Naive B cell (primary cell): ENCODE measurements at regions not wholly inside any gene's neighbourhood (a gene's known extent, or its start where the extent isn't known, plus 50 kb on each side); places are given as distances from the start of the nearest gene placed in this dataset.
"Not testable (repeated sequence)": the region's sequence is repeated elsewhere in the genome, so short reads cannot be mapped to it uniquely, and the experiment has no call there.

ENCODE experiments used
- ATAC-seq, 2 donors: fragments of 150-1000 bp; cut with Tn5 transposase; 2 replicates each; pipeline ENCODE4 v1.10.0; 2021; ENCODE audit warnings: low read depth in 2 of 2, mild to moderate bottlenecking in 2 of 2, moderate library complexity in 2 of 2
- DNase-seq: peaks from one replicate; pipeline ENCODE4 v3.0.0; 2022
- H3K27ac Mint-ChIP-seq, 6 donors: one replicate each; pipeline ENCODE4 v1.8.0; 2020 to 2022; ENCODE audit warnings: mild to moderate bottlenecking in 6 of 6, mixed read lengths in 6 of 6, moderate library complexity in 5 of 6, inconsistent platforms in 2 of 6
- H3K27me3 Mint-ChIP-seq, 3 donors: one replicate each; pipeline ENCODE4 v1.8.0; 2021 to 2022; ENCODE audit warnings: mixed read lengths in 3 of 3, mild to moderate bottlenecking in 1 of 3
- H3K36me3 Mint-ChIP-seq, 2 donors: one replicate each; pipeline ENCODE4 v1.8.0; 2020 to 2022; ENCODE audit warnings: mixed read lengths in 2 of 2, inconsistent platforms in 1 of 2, mild to moderate bottlenecking in 1 of 2
- H3K4me1 Mint-ChIP-seq, 3 donors: one replicate each; pipeline ENCODE4 v1.8.0; 2020 to 2022; ENCODE audit warnings: mixed read lengths in 3 of 3, inconsistent platforms in 1 of 3, mild to moderate bottlenecking in 1 of 3, moderate library complexity in 1 of 3
- H3K4me3 Mint-ChIP-seq, 8 donors: one replicate each; pipeline ENCODE4 v1.8.0; 2020 to 2022; ENCODE audit warnings: mild to moderate bottlenecking in 8 of 8, mixed read lengths in 8 of 8, moderate library complexity in 8 of 8, inconsistent platforms in 2 of 8
- H3K9me3 Mint-ChIP-seq, 7 donors: one replicate each; pipeline ENCODE4 v1.8.0; 2020 to 2022; ENCODE audit warnings: mixed read lengths in 7 of 7, mild to moderate bottlenecking in 5 of 7, inconsistent platforms in 2 of 7, moderate library complexity in 1 of 7

DNA sequence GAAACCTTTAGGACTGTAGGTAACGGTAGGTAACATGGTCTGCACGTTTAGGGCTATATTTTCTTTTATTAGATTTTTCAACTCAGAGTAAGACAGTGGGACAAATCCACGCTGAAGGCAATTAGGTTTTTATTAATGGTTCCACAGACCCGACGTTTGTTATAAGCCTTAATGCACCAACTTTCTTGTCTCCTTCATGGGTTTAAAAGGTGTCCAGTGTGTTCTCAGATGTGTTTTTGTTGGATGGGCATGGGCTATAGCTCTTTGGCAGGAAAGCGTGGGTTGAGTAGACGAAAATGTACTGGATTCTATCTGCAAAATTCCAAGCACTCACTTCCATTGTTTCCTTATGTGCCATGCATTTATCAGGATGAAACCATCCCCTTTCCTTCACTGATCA is 88.0 kb upstream of the SIM2 start:
- Mint-ChIP-seq H3K27me3 (peaks cover 26 to 62% (median 45%) of the 10 kb centered on the region in 3 donors), H3K4me1 (no peaks in the 10 kb centered on the region), H3K4me3 (no peak overlapping the region), H3K27ac (no peak overlapping the region), H3K9me3 (peaks cover 6 to 37% (median 17%) of the 10 kb centered on the region in 7 donors), H3K36me3 (peaks cover 0 to 14% of the 10 kb centered on the region in 2 donors)
- DNase-seq (no peak), ATAC-seq (no peak)

DNA sequence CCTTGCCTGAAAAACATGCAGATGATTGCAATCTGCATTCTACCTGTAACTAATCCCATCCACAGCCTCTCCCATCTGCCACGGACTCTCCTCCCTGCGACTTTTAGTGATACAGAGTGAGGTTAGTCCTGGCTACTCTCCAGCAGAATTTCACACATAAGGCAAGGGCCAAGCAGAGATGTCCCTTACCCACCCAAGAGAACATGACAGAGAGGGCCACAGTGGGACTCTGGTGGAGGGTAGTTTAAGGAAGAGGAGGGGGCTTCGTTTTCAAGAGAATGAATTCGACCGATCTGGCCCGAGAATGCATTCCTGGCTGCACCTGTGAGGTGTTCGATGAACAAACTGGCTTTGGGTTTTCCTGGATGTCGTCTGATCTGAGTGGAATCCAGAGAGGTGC is 87.5 kb upstream of the SIM2 start:
- ATAC-seq (no peak), DNase-seq (no peak)
- H3K27ac Mint-ChIP-seq: peak overlapping the region in 1 of 6 donors; percentile 34
- H3K27me3 Mint-ChIP-seq: peaks cover 26 to 63% (median 46%) of the 10 kb centered on the region in 3 donors
- H3K9me3 Mint-ChIP-seq: peaks cover 6 to 38% (median 18%) of the 10 kb centered on the region in 7 donors
- peaks cover 0 to 16% of the 10 kb centered on the region in 2 donors for H3K36me3 Mint-ChIP-seq
- H3K4me1 Mint-ChIP-seq: no peaks in the 10 kb centered on the region
- no peak overlapping the region for H3K4me3 Mint-ChIP-seq

DNA sequence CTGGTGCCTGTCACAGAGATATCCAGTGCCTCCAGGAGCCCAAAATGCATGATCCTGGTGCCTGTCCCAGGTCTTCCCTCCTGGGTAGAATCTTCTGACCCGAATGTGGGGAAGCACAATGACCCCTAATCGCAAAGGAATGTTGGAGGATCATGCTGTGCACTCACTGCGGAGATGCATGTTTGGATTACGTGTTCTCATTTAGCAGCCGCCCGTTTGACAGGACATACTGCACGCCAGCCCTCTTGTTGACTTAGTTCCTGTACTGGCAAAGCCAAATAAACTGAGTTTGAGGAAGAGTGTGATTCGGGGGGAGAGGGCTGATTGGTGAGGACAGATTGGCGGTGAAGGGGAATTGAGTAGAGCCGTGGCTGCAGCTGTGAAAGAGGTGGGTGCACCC is 85.9 kb upstream of the SIM2 start:
- H3K4me3 Mint-ChIP-seq: no peak overlapping the region
- H3K4me1 Mint-ChIP-seq: no peaks in the 10 kb centered on the region
- H3K36me3 Mint-ChIP-seq: peaks cover 0 to 16% of the 10 kb centered on the region in 2 donors
- H3K27me3 Mint-ChIP-seq: peaks cover 19 to 54% (median 41%) of the 10 kb centered on the region in 3 donors
- no peak for ATAC-seq
- H3K9me3 Mint-ChIP-seq: peaks cover 8 to 48% (median 24%) of the 10 kb centered on the region in 7 donors
- DNase-seq: no peak
- no peak overlapping the region for H3K27ac Mint-ChIP-seq

DNA sequence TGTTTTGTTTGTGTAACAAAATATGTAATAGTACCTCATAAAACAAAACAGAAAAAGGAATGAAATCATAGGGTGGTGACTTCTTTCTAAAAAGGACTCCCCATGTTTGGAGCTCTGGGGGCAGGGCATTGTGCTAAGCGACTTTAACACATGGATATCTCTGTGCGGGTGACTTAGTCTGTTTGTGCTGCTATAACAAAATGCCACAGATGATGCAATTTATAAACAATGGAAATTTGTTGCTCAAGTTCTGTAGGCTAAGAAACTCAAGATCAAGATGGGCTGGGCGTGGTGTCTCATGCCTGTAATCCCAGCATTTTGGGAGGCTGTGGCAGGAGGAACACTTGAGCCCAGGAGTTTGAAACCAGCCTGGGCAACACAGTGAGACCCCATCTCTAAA is 85.4 kb upstream of the SIM2 start:
- DNase-seq: no peak
- peaks cover 8 to 48% (median 24%) of the 10 kb centered on the region in 7 donors for H3K9me3 Mint-ChIP-seq
- no peak overlapping the region for H3K27ac Mint-ChIP-seq
- H3K27me3 Mint-ChIP-seq: peaks cover 15 to 54% (median 41%) of the 10 kb centered on the region in 3 donors
- H3K4me3 Mint-ChIP-seq: no peak overlapping the region
- peaks cover 0 to 16% of the 10 kb centered on the region in 2 donors for H3K36me3 Mint-ChIP-seq
- no peaks in the 10 kb centered on the region for H3K4me1 Mint-ChIP-seq
- no peak for ATAC-seq

DNA sequence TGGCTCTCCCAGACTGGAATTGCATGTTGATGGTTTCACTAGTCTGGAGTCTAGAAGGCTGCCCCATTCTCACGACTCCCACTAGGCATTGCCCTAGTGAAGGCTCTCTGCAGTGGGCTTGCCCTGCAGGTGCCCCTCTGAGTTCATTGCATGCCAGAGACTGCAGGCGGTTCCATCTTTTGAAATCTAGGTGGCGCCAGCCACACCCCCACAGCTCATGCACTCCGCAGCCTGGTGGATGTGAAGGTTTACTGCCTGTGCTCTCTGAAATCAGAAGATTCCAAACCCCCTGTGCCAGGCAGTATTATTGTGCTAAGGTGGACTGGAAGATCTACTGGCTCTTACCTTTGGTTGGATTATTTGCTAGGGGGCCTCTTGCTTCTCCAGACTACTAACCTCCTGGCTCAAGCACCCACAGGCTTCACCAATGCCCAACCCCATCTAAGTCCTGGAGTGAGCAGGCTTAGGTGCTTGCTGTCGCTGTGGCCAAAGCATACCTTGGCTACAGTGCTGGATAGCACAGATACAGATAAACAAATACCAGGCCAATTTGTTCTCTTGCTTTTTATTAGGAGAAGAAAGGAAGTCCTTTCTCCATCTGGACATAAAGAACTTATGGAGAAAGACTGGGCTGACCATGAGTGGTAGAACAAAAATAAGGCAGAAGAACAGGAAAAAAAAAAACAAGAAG is 83.5 kb upstream of the SIM2 start:
- no peak overlapping the region for H3K4me3 Mint-ChIP-seq
- ATAC-seq: no peak

DNA sequence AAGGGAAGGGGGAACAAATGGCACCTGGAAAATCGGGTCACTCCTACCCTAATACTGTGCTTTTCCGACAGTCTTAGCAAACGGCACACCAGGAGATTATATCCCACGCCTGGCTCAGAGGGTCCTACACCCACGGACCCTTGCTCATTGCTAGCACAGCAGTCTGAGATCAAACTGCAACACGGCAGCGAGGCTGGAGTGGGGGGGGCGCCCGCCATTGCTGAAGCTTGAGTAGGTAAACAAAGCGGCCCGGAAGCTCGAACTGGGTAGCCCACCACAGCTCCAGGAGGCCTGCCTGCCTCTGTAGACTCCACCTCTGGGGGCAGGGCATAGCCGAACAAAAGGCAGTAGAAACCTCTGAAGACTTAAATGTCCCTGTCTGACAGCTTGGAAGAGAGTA is 82.1 kb upstream of the SIM2 start:
- H3K4me1 Mint-ChIP-seq, DNase-seq, H3K27ac Mint-ChIP-seq, H3K4me3 Mint-ChIP-seq, ATAC-seq: not testable (repeated sequence)
- Mint-ChIP-seq H3K9me3 (peaks cover 10 to 54% (median 26%) of the 10 kb centered on the region in 7 donors), H3K27me3 (peaks cover 14 to 40% (median 38%) of the 10 kb centered on the region in 3 donors), H3K36me3 (peaks cover 0 to 21% of the 10 kb centered on the region in 2 donors)

More for the DNA sequence above, 83.5 kb upstream of the SIM2 start:
- H3K9me3 Mint-ChIP-seq: peaks cover 6 to 52% (median 25%) of the 10 kb centered on the region in 7 donors
- H3K4me1 Mint-ChIP-seq: no peaks in the 10 kb centered on the region
- H3K27me3 Mint-ChIP-seq: peaks cover 14 to 50% (median 47%) of the 10 kb centered on the region in 3 donors
- peaks cover 0 to 21% of the 10 kb centered on the region in 2 donors for H3K36me3 Mint-ChIP-seq
- no peak for DNase-seq
- H3K27ac Mint-ChIP-seq: no peak overlapping the region

DNA sequence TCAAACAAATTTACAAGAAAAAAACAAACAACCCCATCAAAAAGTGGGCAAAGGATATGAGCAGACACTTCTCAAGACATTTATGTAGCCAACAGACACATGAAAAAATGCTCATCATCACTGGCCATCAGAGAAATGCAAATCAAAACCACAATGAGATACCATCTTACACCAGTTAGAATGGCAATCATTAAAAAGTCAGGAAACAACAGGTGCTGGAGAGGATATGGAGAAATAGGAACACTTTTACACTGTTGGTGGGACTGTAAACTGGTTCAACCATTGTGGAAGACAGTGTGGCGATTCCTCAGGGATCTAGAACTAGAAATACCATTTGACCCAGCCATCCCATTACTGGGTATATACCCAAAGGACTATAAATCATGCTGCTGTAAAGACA is 77.1 kb upstream of the SIM2 start:
- not testable (repeated sequence) for H3K4me1 Mint-ChIP-seq, ATAC-seq, H3K27ac Mint-ChIP-seq, H3K4me3 Mint-ChIP-seq, DNase-seq
- H3K36me3 Mint-ChIP-seq: peaks cover 0 to 12% of the 10 kb centered on the region in 2 donors
- peaks cover 4 to 11% (median 8%) of the 10 kb centered on the region in 3 donors for H3K27me3 Mint-ChIP-seq
- H3K9me3 Mint-ChIP-seq: peaks cover 10 to 47% (median 13%) of the 10 kb centered on the region in 7 donors

DNA sequence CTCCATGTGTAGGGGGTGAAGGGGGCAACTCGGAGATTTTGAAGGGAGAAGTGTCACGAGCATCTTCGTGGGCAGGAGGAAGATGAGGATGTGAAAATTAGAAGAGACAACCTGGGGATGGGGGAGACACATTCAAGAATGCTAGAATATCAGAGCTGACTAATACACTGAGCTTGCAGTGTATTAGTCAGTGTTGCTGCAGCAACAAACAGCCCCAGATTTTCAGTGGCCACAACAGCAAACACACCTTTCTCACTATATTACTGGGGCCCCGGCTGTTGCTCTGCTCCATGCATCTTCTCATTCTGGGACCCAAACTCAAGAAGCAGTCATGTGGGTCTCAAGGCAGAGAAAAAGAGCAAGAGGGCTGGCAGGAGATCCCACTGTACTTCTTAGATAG is 74.8 kb upstream of the SIM2 start:
- Mint-ChIP-seq H3K36me3 (peaks cover 0 to 11% of the 10 kb centered on the region in 2 donors), H3K4me1 (no peaks in the 10 kb centered on the region), H3K27ac (no peak overlapping the region), H3K9me3 (peaks cover 7 to 37% (median 13%) of the 10 kb centered on the region in 7 donors), H3K4me3 (no peak overlapping the region), H3K27me3 (peaks cover 0 to 8% (median 5%) of the 10 kb centered on the region in 3 donors)
- DNase-seq (no peak), ATAC-seq (no peak)

DNA sequence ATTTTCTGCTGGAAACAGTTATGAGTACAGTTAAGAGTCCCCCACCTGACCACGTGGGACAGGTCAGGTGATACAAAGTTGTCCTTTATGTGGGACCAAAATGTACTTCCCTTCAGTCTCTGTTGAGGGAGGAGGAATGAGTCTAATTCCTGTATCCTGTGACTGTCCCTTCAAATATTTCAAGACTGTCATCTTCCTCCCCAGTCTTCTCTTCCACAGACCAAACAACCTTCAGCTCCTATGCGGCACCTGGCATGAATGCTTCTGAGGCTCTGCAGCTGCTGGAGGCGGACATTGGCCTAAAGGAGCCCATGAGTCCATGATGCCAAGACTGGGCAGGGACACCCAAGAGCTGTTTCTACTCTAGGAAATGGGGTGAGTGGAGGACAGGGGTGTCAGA is 72.1 kb upstream of the SIM2 start:
- ATAC-seq: no peak
- no peak overlapping the region for H3K4me3 Mint-ChIP-seq
- no peak for DNase-seq
- peaks cover 0 to 12% (median 6%) of the 10 kb centered on the region in 3 donors for H3K27me3 Mint-ChIP-seq
- H3K36me3 Mint-ChIP-seq: peaks cover 0 to 8% of the 10 kb centered on the region in 2 donors
- H3K9me3 Mint-ChIP-seq: peaks cover 6 to 26% (median 7%) of the 10 kb centered on the region in 7 donors
- no peaks in the 10 kb centered on the region for H3K4me1 Mint-ChIP-seq
- no peak overlapping the region for H3K27ac Mint-ChIP-seq

DNA sequence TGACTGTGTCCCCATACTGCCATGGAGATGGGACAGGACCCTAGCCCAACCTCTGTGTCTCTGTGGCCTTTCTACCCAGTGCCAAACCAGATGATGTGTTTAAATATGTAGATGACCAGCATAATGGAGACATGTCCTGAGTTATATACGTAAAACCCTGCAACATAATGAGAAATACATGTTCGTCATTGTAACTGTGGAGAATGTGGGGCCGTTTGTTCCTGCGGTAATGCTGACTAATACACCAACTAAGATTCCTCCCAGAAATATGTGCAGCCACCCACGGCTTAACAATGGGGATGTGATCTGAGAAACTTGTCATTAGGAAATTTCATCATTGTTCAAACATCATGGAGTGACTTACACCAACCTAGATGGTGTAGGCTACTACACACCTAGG is 71.7 kb upstream of the SIM2 start:
- H3K27me3 Mint-ChIP-seq: peaks cover 0 to 12% (median 6%) of the 10 kb centered on the region in 3 donors
- H3K4me3 Mint-ChIP-seq: no peak overlapping the region
- H3K36me3 Mint-ChIP-seq: peaks cover 0 to 8% of the 10 kb centered on the region in 2 donors
- DNase-seq (no peak), ATAC-seq (no peak)
- H3K9me3 Mint-ChIP-seq: peaks cover 3 to 26% (median 7%) of the 10 kb centered on the region in 7 donors
- no peaks in the 10 kb centered on the region for H3K4me1 Mint-ChIP-seq
- no peak overlapping the region for H3K27ac Mint-ChIP-seq

DNA sequence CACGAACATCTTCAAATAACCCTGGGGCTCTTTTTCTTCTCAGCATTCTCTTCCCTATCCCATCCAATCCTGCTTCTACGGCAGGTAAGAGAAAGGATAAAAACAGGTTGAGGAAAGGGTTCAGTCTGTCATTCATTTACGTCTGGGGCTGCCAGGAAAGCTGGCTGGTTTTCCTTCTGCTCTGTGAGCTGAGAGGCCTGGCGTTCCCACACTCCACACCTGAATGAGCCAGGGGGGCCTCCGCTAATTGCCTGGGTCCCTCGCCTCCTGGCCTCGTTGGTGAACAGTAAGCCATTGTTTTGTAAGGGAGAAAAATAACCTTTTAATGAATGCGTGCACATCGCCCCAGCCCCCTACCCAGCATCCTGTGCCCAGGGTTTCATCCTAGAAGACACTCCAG is 70.8 kb upstream of the SIM2 start:
- peaks cover 0 to 12% (median 6%) of the 10 kb centered on the region in 3 donors for H3K27me3 Mint-ChIP-seq
- H3K4me3 Mint-ChIP-seq: no peak overlapping the region
- no peaks in the 10 kb centered on the region for H3K4me1 Mint-ChIP-seq
- H3K9me3 Mint-ChIP-seq: peaks cover 0 to 19% (median 7%) of the 10 kb centered on the region in 7 donors
- DNase-seq: no peak
- peaks cover 0 to 8% of the 10 kb centered on the region in 2 donors for H3K36me3 Mint-ChIP-seq
- H3K27ac Mint-ChIP-seq: no peak overlapping the region
- no peak for ATAC-seq

DNA sequence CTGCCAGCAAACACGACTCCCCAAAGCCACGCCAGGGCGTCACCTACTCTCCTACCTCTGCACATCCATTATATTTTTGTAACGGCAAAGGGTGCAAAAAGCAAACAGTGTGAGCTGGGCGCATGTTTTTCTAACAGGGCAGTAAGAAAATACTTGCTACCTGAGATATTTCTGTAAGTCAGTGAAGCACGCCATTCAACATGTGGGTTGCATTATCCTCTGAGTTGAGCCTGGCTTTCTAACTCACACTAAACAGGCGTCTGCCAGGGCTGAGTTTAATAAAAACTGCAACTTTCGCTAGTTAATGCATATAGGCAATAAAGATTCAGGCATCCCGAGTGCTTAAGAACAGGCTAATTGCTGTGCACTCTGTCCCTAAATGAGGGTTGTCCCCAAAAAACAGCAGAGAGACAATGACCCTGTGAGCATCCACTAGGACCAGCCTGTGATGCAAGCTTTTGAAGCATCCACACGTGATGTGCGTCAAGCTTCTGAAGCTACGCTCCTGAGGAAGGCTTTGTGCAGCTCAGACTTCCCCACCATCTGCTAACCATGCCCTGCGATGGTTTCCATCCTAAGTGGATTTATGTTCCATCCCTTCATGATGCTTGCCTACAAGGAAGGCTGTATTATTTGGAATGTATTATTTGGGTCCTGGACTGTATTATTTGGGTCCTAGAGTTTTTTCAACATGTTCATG is 70.0 kb upstream of the SIM2 start:
- Mint-ChIP-seq H3K27me3 (peaks cover 0 to 12% (median 6%) of the 10 kb centered on the region in 3 donors), H3K36me3 (peaks cover 0 to 4% of the 10 kb centered on the region in 2 donors), H3K4me3 (no peak overlapping the region), H3K4me1 (no peaks in the 10 kb centered on the region), H3K27ac (peak overlapping the region in 1 of 6 donors; percentile 42), H3K9me3 (peaks cover 0 to 13% (median 3%) of the 10 kb centered on the region in 7 donors)
- ATAC-seq (no peak), DNase-seq (no peak)

DNA sequence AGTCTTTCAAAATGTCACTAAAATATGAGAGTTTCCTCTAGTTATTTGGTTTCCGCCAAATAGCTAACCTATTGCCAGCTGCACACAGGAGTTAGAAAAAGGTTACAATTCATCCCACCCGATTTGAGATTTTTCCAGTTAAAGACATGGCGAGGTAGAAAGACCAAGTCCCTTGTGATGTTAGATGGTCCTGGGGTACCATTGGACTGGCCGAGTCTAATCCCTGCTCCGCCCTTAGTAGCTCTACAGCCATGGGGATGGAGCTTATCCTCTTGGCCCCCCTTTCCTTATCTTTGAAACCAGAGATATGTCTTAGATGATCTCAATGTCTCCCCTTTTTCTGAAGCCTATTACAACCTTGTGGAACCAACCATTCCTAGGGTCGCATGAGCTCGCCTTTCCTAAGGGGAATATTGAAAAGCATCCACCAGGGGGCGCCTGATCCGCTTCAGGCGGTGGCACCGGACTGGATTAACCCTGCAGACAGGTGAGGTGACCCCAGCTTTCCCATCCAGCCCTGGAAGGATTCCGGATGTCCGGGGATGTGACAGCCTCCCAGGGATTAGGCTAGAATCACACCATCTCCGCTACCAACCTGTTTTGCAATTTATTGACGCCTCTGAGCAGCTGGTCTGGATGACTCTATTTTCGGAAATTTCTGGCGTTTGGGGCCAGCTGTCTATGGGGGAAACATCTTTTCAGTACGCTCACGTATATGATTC is 68.3 kb upstream of the SIM2 start:
- ATAC-seq (no peak), DNase-seq (peak; percentile 9)
- no peaks in the 10 kb centered on the region for H3K36me3 Mint-ChIP-seq
- H3K9me3 Mint-ChIP-seq: peaks cover 0 to 10% (median 4%) of the 10 kb centered on the region in 7 donors
- no peaks in the 10 kb centered on the region for H3K4me1 Mint-ChIP-seq
- no peak overlapping the region for H3K4me3 Mint-ChIP-seq
- H3K27ac Mint-ChIP-seq: no peak overlapping the region
- H3K27me3 Mint-ChIP-seq: peaks cover 0 to 11% (median 6%) of the 10 kb centered on the region in 3 donors
